AG04450 (cell line): ENCODE measurements at regions not wholly inside any gene's neighbourhood (a gene's known extent, or its start where the extent isn't known, plus 50 kb on each side); places are given as distances from the start of the nearest gene placed in this dataset.

Experiments used
- CTCF ChIA-PET: fragments of 300-600, 350-600 bp; formaldehyde crosslinking; extraction: SDS; loops from one replicate; lab custom pipeline; 2022; ENCODE audit warnings: antibody characterized with exemption, inconsistent platforms; lab: Charles Lee
- POLR2A ChIA-PET: fragments of 350-600 bp; formaldehyde crosslinking; extraction: SDS; loops from one replicate; lab custom pipeline; 2021; ENCODE audit warnings: antibody characterized with exemption, inconsistent platforms; lab: Yijun Ruan, JAX
- DNase-seq: peaks from one replicate; pipeline ENCODE4 v3.0.0-alpha.2; 2011; ENCODE audit warnings: low read depth, low spot score
- H3K27ac ChIP-seq: one replicate; pipeline ENCODE4 v1.5.1; 2012; ENCODE audit warnings: low read depth, low read length, control low read depth
- H3K27me3 ChIP-seq: one replicate; pipeline ENCODE4 v1.6.0; 2012; ENCODE audit warnings: low read length; ENCODE audit not compliant: control insufficient read depth, insufficient read depth
- H3K4me3 ChIP-seq: 2 replicates; pipeline ENCODE4 v1.5.1; 2011; ENCODE audit warnings: mild to moderate bottlenecking, low read depth, low read length, control low read depth
- H3K9me3 ChIP-seq: 2 replicates; pipeline ENCODE4 v1.5.1; 2012; ENCODE audit warnings: low read length; ENCODE audit not compliant: control insufficient read depth, insufficient read depth
- CTCF ChIP-seq: IDR thresholded peaks from 2 replicates; pipeline ENCODE4 v1.5.1; 2011; ENCODE audit warnings: low read depth, low read length, control low read depth, inconsistent platforms

- no peak for TF ChIP-seq CTCF
- ChIA-PET CTCF (no interaction called here), POLR2A (no interaction called here)
These were observed 341.4 kb downstream of the FOXL1 start for GRCh38 chr16:86919578-86920305.

GRCh38 chr16:86921289-86921688, 342.9 kb downstream of the FOXL1 start:
- CTCF ChIA-PET: no interaction called here
- no peak for DNase-seq
- Histone ChIP-seq H3K27me3 (no peaks in the 10 kb centered on the region), H3K4me3 (no peak overlapping the region), H3K27ac (no peak overlapping the region), H3K9me3 (peaks cover 33% of the 10 kb centered on the region)
- POLR2A ChIA-PET: no interaction called here
- TF ChIP-seq CTCF: no peak

More at GRCh38 chr16:86919578-86920305, 341.4 kb downstream of the FOXL1 start:
- H3K27me3 ChIP-seq: no peaks in the 10 kb centered on the region
- peaks cover 33% of the 10 kb centered on the region for H3K9me3 ChIP-seq
- no peak overlapping the region for H3K4me3 ChIP-seq
- no peak overlapping the region for H3K27ac ChIP-seq
- DNase-seq: no peak

GRCh38 chr16:86922311-86922710, 344.0 kb downstream of the FOXL1 start:
- Histone ChIP-seq H3K9me3 (peaks cover 33% of the 10 kb centered on the region), H3K4me3 (no peak overlapping the region), H3K27me3 (no peaks in the 10 kb centered on the region), H3K27ac (no peak overlapping the region)
- ChIA-PET CTCF (no interaction called here), POLR2A (no interaction called here)
- TF ChIP-seq CTCF: no peak
- DNase-seq: no peak

GRCh38 chr16:86923656-86924055, 345.3 kb downstream of the FOXL1 start:
- no peak for DNase-seq
- peak overlapping the region; percentile 65 for H3K27ac ChIP-seq
- CTCF ChIA-PET: no interaction called here
- no peaks in the 10 kb centered on the region for H3K27me3 ChIP-seq
- H3K4me3 ChIP-seq: no peak overlapping the region
- no peak for TF ChIP-seq CTCF
- POLR2A ChIA-PET: interaction anchor here (1.2 kb wide), 2 partner anchors 333 to 348 kb away, joined by 3 to 4 read pairs; no protein-coding TSS in a partner anchor
- H3K9me3 ChIP-seq: peaks cover 26% of the 10 kb centered on the region

GRCh38 chr16:86924537-86924936, 346.2 kb downstream of the FOXL1 start:
- POLR2A ChIA-PET: interaction anchor here (1.2 kb wide), 2 partner anchors 334 to 349 kb away, joined by 3 to 4 read pairs; no protein-coding TSS in a partner anchor
- peak; percentile 85 for DNase-seq
- H3K27ac ChIP-seq: peak overlapping the region; percentile 65

More at GRCh38 chr16:86924537-86924936, 346.2 kb downstream of the FOXL1 start:
- no peaks in the 10 kb centered on the region for H3K27me3 ChIP-seq
- TF ChIP-seq CTCF: no peak
- H3K9me3 ChIP-seq: peaks cover 21% of the 10 kb centered on the region
- CTCF ChIA-PET: interaction anchor here (1.1 kb wide), 1 partner anchor 138 kb away, joined by 3 read pairs; no protein-coding TSS in a partner anchor
- no peak overlapping the region for H3K4me3 ChIP-seq
